ENCODE measurements at regions not wholly inside any gene's neighbourhood (a gene's known extent, or its start where the extent isn't known, plus 50 kb on each side); places are given as distances from the start of the nearest gene placed in this dataset.
"Not testable (repeated sequence)": the region's sequence is repeated elsewhere in the genome, so short reads cannot be mapped to it uniquely, and the experiment has no call there.

DNA sequence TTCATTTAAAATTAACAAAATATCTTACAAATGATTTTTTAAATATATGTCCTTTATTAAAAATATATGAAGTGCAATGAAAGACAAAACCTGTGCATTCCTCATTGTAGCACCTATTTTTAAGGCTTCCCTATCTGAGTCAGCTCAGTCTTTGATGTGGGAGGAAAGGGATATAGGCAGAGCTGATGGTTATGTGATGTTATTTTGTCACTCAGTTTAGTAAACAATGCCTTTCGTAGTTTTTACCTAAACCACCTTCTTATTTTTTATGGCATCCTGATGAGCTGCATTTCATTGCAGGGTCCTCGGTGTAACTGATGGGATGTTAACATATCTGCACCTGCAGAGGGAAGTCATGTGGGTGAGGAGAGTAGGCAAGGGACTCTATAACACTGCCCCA is 58.9 kb upstream of the FRMD6 start:
- TF ChIP-seq, protein P1, sequence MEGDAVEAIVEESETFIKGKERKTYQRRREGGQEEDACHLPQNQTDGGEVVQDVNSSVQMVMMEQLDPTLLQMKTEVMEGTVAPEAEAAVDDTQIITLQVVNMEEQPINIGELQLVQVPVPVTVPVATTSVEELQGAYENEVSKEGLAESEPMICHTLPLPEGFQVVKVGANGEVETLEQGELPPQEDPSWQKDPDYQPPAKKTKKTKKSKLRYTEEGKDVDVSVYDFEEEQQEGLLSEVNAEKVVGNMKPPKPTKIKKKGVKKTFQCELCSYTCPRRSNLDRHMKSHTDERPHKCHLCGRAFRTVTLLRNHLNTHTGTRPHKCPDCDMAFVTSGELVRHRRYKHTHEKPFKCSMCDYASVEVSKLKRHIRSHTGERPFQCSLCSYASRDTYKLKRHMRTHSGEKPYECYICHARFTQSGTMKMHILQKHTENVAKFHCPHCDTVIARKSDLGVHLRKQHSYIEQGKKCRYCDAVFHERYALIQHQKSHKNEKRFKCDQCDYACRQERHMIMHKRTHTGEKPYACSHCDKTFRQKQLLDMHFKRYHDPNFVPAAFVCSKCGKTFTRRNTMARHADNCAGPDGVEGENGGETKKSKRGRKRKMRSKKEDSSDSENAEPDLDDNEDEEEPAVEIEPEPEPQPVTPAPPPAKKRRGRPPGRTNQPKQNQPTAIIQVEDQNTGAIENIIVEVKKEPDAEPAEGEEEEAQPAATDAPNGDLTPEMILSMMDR (IDR thresholded peaks at IDR 0.05; ENCODE audit: borderline replicate concordance, control extremely low read depth, extremely low read depth, insufficient read depth, missing control alignments), result no peak
- in situ Hi-C loops (cut with MboI; ENCODE audit: low sequenced_read_pairs, unreplicated experiment), result no loop called here
- DNase-seq (ENCODE audit: low spot score), result no peak

GRCh38 chr14:51593397-51593796 is 58.3 kb upstream of the FRMD6 start:
- TF ChIP-seq, protein P1 (IDR thresholded peaks at IDR 0.05; ENCODE audit: borderline replicate concordance, control extremely low read depth, extremely low read depth, insufficient read depth, missing control alignments), result no peak
- no peak for DNase-seq (ENCODE audit: low spot score)
- in situ Hi-C loops (cut with MboI; ENCODE audit: low sequenced_read_pairs, unreplicated experiment), result no loop called here

DNA sequence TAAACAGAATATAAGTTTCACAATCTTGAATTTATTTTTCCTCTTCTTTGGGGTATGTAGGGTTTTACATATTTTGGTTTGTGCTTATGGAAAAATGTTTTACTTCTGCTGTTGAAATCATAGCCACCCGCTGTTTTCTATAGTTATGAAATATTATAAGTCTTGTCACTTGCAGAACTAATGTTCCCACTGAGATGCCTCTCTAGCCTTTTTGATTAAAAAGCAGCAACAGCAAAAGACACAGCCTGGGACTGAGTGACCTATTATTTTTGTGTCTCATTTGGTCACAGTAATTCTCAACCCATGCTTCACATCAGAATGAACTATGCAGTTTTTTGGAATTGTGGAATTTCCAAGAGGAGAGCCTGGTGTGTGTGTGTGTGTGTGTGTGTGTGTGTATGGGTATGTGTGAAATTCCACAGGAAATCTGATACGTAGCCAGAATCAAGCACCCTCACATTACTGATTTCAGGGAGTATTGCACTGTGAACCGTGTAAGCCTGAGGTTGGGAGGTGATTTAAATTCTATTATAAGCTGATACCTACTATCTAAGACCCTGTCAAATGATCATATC is 55.7 kb upstream of the FRMD6 start:
- TF ChIP-seq, protein P1 (IDR thresholded peaks at IDR 0.05; ENCODE audit: borderline replicate concordance, control extremely low read depth, extremely low read depth, insufficient read depth, missing control alignments), result no peak
- DNase-seq (ENCODE audit: low spot score), result no peak
- in situ Hi-C loops (cut with MboI; ENCODE audit: low sequenced_read_pairs, unreplicated experiment), result no loop called here

DNA sequence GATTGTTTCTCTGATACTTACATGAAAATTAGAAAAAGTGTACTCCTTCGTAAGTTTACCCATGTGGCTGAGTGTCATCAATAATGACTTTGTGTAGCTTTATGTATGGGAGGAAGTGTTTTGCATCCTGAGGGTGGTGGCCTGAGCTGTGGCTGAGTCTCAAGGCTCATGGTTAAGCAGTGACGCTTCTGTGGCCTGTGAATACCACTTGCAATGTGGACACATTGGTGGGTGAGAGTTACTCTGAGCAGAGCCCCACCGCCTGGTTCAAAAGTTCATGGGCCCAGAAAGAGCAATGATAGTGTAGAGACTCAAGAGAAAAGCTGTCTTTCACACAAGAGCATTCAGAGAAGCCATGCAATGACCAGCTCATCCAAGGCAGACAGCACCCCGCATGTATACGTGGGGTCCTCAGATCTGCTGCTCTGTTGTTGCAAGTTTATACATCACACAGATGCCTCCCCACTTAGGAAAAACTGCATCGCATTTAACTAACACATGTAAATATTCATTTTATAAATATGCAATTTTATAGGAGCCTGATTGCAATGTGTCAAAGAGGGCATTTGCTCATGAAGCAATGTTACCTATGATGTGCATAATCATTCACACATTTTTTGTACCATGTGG is 55.1 kb upstream of the FRMD6 start:
- in situ Hi-C loops (cut with MboI; ENCODE audit: low sequenced_read_pairs, unreplicated experiment), result no loop called here
- no peak for DNase-seq (ENCODE audit: low spot score)
- TF ChIP-seq, protein P1 (IDR thresholded peaks at IDR 0.05; ENCODE audit: borderline replicate concordance, control extremely low read depth, extremely low read depth, insufficient read depth, missing control alignments), result no peak

GRCh38 chr14:51597261-51598001 is 54.3 kb upstream of the FRMD6 start:
- in situ Hi-C loops (cut with MboI; ENCODE audit: low sequenced_read_pairs, unreplicated experiment), result no loop called here
- no peak for DNase-seq (ENCODE audit: low spot score)
- TF ChIP-seq, protein P1 (IDR thresholded peaks at IDR 0.05; ENCODE audit: borderline replicate concordance, control extremely low read depth, extremely low read depth, insufficient read depth, missing control alignments), result no peak

GRCh38 chr14:51598924-51599600 is 52.6 kb upstream of the FRMD6 start:
- DNase-seq (ENCODE audit: low spot score); in situ Hi-C loops (cut with MboI; ENCODE audit: low sequenced_read_pairs, unreplicated experiment): not testable (repeated sequence)

Measured in GM13976 (cell line).